Upper lobe of left lung (tissue), 4 donors: ENCODE measurements at regions not wholly inside any gene's neighbourhood (a gene's known extent, or its start where the extent isn't known, plus 50 kb on each side); places are given as distances from the start of the nearest gene placed in this dataset.

Experiments
- POLR2AphosphoS5 ChIP-seq, 2 donors: sonication (generic); formaldehyde crosslinking; IDR thresholded peaks; one replicate each; pipeline ENCODE4 v1.5.1; 2017; ENCODE audit warnings: antibody characterized with exemption in 2 of 2
- TF ChIP-seq, protein P1 (sequence below), 6 experiments: fragments of 450-650 bp in 4 of 6; fragments of 200-600 bp in 2 of 6; sonication (generic) in 2 of 6; IDR thresholded peaks; one replicate each; pipeline ENCODE4 v1.5.1; 2016 to 2019; ENCODE audit warnings: antibody characterized with exemption in 6 of 6

- TF ChIP-seq, protein P1, sequence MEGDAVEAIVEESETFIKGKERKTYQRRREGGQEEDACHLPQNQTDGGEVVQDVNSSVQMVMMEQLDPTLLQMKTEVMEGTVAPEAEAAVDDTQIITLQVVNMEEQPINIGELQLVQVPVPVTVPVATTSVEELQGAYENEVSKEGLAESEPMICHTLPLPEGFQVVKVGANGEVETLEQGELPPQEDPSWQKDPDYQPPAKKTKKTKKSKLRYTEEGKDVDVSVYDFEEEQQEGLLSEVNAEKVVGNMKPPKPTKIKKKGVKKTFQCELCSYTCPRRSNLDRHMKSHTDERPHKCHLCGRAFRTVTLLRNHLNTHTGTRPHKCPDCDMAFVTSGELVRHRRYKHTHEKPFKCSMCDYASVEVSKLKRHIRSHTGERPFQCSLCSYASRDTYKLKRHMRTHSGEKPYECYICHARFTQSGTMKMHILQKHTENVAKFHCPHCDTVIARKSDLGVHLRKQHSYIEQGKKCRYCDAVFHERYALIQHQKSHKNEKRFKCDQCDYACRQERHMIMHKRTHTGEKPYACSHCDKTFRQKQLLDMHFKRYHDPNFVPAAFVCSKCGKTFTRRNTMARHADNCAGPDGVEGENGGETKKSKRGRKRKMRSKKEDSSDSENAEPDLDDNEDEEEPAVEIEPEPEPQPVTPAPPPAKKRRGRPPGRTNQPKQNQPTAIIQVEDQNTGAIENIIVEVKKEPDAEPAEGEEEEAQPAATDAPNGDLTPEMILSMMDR (IDR thresholded peaks at IDR 0.05), result no peak
- TF ChIP-seq POLR2AphosphoS5 (IDR thresholded peaks at IDR 0.05), result no peak
These were observed 553.2 kb upstream of the AMELY start for GRCh38 chrY:7464742-7465141.
